ENCODE measurements at regions not wholly inside any gene's neighbourhood (a gene's known extent, or its start where the extent isn't known, plus 50 kb on each side); places are given as distances from the start of the nearest gene placed in this dataset.

DNA sequence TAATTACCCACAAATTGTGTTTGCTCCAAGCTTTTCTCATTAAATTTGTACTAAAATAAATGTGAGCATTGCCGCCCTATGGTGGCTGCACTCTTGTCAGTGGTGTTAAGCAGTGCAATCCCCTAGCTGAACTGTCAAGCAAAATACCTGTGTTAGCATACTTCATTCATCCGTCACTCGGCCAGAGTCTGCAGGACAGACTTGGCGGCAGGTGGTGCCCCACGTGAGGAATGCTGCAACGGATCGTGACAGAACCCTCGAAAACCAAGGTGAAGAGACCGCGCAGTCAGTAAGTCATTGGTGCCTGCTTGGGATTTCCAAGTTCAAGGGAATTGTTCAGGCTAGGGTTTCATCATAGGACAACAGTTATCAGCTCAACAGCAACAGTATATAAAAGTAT is 1592.1 kb upstream of the TENM4 start:
- Histone ChIP-seq H3K56ac (replicated peaks; ENCODE audit: insufficient read length, low read depth, low read length) (no peak overlapping the region), H3K36me3 (ENCODE audit: control insufficient read depth in 2 of 4, insufficient read depth in 4 of 4, low read length in 3 of 4) (no peaks in the 10 kb centered on the region; a peak in 1 of 8 replicates), H3K9me3 (ENCODE audit: insufficient read depth in 2 of 2, low read depth in 1 of 2, low read length in 1 of 2) (0 out of 4 replicates have a peak, but pooled peaks cover 0 to 4% of the 10 kb centered on the region in 2 experiments), H3K23ac (ENCODE audit: insufficient read length) (no peak overlapping the region), H2AK5ac (ENCODE audit: low read depth, low read length) (no peak overlapping the region), H4K91ac (replicated peaks; ENCODE audit: insufficient read length, low read length) (no peak overlapping the region), H3K4me3 (ENCODE audit: extremely low read depth in 1 of 4, insufficient read depth in 2 of 4, low read depth in 3 of 4, low read length in 4 of 4) (no peak overlapping the region), H4K20me1 (replicated peaks in 1 of 2; ENCODE audit: control insufficient read depth in 1 of 2, insufficient read depth in 2 of 2, low read length in 2 of 2) (no peaks in the 10 kb centered on the region), H3K4me2 (ENCODE audit: insufficient read depth in 1 of 2, low read depth in 2 of 2, low read length in 2 of 2) (no peak overlapping the region), H2BK120ac (replicated peaks; ENCODE audit: low read depth, low read length) (no peak overlapping the region), H3K27ac (ENCODE audit: low read depth, low read length) (no peak overlapping the region), H2BK20ac (ENCODE audit: low read length) (no peak overlapping the region), H4K5ac (ENCODE audit: insufficient read length, low read depth, low read length) (no peak overlapping the region), H3K79me1 (ENCODE audit: low read depth, low read length) (no peaks in the 10 kb centered on the region), H2AFZ (ENCODE audit: low read length) (no peak overlapping the region), H3K23me2 (ENCODE audit: low read depth, low read length) (no peaks in the 10 kb centered on the region), H3K9ac (replicated peaks in 1 of 4; ENCODE audit: extremely low read depth in 1 of 4, low read depth in 3 of 4, low read length in 3 of 4) (no peak overlapping the region), H3K14ac (ENCODE audit: insufficient read length) (no peak overlapping the region), H3K27me3 (replicated peaks in 1 of 4; ENCODE audit: control insufficient read depth in 3 of 4, extremely low read depth in 1 of 4, insufficient read depth in 3 of 4, low read length in 3 of 4) (no peaks in the 10 kb centered on the region), H3K79me2 (ENCODE audit: control insufficient read depth in 1 of 2, insufficient read depth in 2 of 2, low read length in 2 of 2) (no peaks in the 10 kb centered on the region), H3K4me1 (replicated peaks in 1 of 4; ENCODE audit: control insufficient read depth in 3 of 4, insufficient read depth in 4 of 4, low read length in 3 of 4) (no peaks in the 10 kb centered on the region), H2BK5ac (ENCODE audit: low read depth, low read length) (no peak overlapping the region), H4K8ac (ENCODE audit: extremely low read depth, insufficient read depth, low read length) (no peak overlapping the region), H3K4ac (replicated peaks; ENCODE audit: insufficient read length, low read depth, low read length) (no peak overlapping the region), H2BK15ac (ENCODE audit: low read length) (no peak overlapping the region), H2BK12ac (ENCODE audit: low read depth, low read length) (no peak overlapping the region), H3K18ac (ENCODE audit: extremely low read depth, low read length) (no peak overlapping the region)
- TF ChIP-seq SIRT6 (IDR thresholded peaks at IDR 0.05; ENCODE audit: low read length), result no peak
- TF ChIP-seq RXRA (IDR thresholded peaks at IDR 0.05; ENCODE audit: insufficient read depth, low read depth, low read length), result no peak
- no peak for TF ChIP-seq CHD2 (IDR thresholded peaks at IDR 0.05; ENCODE audit: low read length)
- no peak for TF ChIP-seq CBX8 (IDR thresholded peaks at IDR 0.05; ENCODE audit: borderline replicate concordance, low read depth, low read length)
- no peak for TF ChIP-seq MAX (IDR thresholded peaks at IDR 0.05)
- TF ChIP-seq KDM5A (IDR thresholded peaks at IDR 0.05; ENCODE audit: low read length), result no peak
- no peak for TF ChIP-seq E2F6 (IDR thresholded peaks at IDR 0.05)
- no peak for TF ChIP-seq SP1 (IDR thresholded peaks at IDR 0.05; ENCODE audit: low read depth, low read length)
- no peak for TF ChIP-seq GABPA (IDR thresholded peaks at IDR 0.05; ENCODE audit: borderline replicate concordance, insufficient read depth, low read length)
- no peak for TF ChIP-seq EGR1 (IDR thresholded peaks at IDR 0.05; ENCODE audit: borderline replicate concordance, low read depth, low read length)
- no peak for TF ChIP-seq SP2 (IDR thresholded peaks at IDR 0.05; ENCODE audit: low read length)
- 93% methylated on average over 10 of the region's 10 CpGs; no CpG with 5 or more reads in 1 of the 2 experiments for WGBS, 2 experiments (ENCODE audit: extremely low coverage in 1 of 2, insufficient coverage in 1 of 2, insufficient read length in 1 of 2, insufficient replicate concordance in 2 of 2, low coverage in 1 of 2, low lambda C conversion rate in 2 of 2, missing lambda C conversion rate in 1 of 2)
- ChIA-PET POLR2A (ENCODE audit: partially characterized antibody) (no interaction called here), CTCF (ENCODE audit: partially characterized antibody) (no interaction called here)
- DNase-seq (ENCODE audit: low read depth in 1 of 2, low spot score in 2 of 2) (no peak), FAIRE-seq (no peak)

Measured in H1 (cell line).